KOPT-K1 (cell line): ENCODE measurements at regions not wholly inside any gene's neighbourhood (a gene's known extent, or its start where the extent isn't known, plus 50 kb on each side); places are given as distances from the start of the nearest gene placed in this dataset.
A peak's percentile ranks its signal among the peaks of the same experiment; 100 is the strongest.

ENCODE experiments used
- H3K27ac ChIP-seq: fragments of 200-600 bp; sonication (generic); 2 replicates; pipeline ENCODE4 v1.5.1; 2016; ENCODE audit warnings: antibody characterized with exemption, mild to moderate bottlenecking, low read depth, low read length; ENCODE audit not compliant: poor library complexity, severe bottlenecking
- H3K36me3 ChIP-seq: fragments of 200-600 bp; sonication (generic); 2 replicates; pipeline ENCODE4 v1.5.1; 2017; ENCODE audit warnings: antibody characterized with exemption, mild to moderate bottlenecking, low read length, moderate library complexity; ENCODE audit not compliant: insufficient read depth
- H3K9me3 ChIP-seq: fragments of 200-600 bp; sonication (generic); 2 replicates; pipeline ENCODE4 v1.5.1; 2017; ENCODE audit warnings: antibody characterized with exemption, low read length, mild to moderate bottlenecking; ENCODE audit not compliant: insufficient read depth, poor library complexity, severe bottlenecking

DNA sequence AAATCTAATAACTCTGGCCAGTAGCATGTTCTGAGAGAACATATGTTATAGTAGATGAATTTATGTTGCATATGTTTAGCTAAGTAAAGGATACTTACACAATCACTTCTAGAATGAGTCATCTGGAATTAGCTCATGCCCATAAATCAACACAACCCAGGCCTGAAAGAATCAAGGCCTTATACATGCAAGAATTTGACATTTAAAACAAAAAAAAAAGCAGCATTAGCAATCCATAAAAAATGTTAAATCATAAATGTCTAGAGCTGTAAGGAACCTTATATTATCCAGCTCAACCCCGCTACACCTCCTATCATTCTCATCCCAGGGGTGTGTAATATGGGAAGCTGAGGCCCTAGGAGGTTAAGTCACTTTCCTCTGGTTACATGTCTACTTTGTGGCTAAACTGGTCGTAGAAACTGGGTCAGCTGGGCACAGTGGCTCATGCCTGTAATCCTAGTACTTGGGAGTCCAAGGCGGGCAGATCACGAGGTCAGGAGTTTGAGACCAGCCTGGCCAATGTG lies 105.2 kb upstream of the CARMIL1 start:
- Histone ChIP-seq H3K36me3 (no peaks in the 10 kb centered on the region), H3K9me3 (no peaks in the 10 kb centered on the region), H3K27ac (peak overlapping the region; percentile 52)

DNA sequence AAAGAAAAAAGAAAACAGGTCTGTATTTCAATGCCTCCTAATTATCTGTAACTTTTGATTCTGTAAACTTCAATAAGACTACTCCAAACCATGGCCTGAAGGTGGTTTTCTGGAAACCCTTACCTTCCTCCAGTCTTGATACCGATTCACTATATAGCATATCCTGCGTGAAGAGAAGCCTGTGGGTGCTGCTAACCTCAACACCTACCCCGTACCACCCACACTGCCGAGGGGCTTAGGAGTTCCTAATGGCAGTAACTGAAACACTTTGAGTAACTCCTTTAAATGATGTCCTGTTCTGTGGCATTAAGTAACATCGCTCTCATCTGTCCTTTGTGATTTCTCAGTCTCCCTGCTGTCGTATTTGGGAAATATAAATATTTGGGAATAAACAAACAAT lies 104.5 kb upstream of the CARMIL1 start:
- Histone ChIP-seq H3K36me3 (no peaks in the 10 kb centered on the region), H3K27ac (peak overlapping the region; percentile 52), H3K9me3 (no peaks in the 10 kb centered on the region)

DNA sequence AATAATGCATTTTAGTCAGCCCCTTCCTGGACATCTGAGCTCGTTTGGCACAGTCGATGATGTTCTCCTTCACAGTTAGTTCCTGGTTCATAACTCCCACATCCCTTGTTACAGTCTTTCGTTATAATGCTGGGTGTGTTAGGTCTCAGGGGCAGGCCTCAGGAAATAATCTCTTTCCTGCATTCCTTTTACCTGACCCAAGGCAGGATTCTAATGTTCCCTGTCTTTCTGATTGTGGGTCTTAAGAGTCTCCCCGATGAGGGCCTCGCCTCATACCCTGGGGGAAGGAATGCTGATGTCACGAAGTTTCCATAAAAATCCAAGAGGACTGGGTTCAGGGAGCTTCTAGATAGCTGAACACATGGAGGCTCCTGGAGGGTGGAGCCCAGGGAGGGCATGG lies 104.0 kb upstream of the CARMIL1 start:
- Histone ChIP-seq H3K9me3 (no peaks in the 10 kb centered on the region), H3K27ac (peak overlapping the region; percentile 52), H3K36me3 (no peaks in the 10 kb centered on the region)

DNA sequence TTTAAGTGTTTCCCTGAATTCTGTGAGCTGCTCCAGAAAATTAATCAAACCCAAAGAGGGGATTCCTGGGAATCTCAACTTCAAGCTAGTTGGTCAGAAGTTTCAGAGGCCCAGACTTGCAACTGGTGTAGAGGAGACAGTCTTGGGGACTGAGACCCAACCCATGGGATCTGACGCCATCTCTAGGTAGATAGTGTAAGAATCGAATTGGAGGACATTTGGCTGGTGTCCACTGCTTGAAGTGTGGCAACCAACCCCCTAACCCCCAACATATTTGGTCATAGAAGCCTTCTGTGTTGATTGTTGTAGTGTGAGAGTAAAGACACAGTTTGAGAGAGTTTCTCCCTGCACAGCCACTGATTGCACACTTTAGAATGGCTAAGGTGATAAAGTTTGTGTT lies 103.5 kb upstream of the CARMIL1 start:
- H3K27ac ChIP-seq, result peak overlapping the region; percentile 52
- no peaks in the 10 kb centered on the region for H3K36me3 ChIP-seq
- no peaks in the 10 kb centered on the region for H3K9me3 ChIP-seq

DNA sequence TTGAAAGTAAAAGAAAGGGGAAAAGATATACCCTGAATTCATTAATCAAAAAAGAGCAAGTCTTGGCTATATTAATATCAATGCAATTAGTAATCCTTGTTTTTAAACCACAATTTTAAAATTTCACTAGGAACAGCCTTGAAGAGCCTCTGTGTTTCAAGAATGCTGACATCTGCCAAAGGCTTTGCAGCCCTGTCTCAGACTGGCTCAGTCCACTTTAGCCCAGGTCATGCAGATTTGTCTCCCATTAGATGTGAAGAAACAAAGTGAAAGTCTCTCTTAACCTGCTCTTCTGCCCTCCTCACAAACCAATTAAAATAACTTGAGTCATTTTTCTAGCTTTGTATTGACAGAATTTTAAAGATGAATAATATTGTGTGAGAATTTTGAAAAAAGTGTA lies 102.7 kb upstream of the CARMIL1 start:
- peak overlapping the region; percentile 52 for H3K27ac ChIP-seq
- H3K36me3 ChIP-seq, result no peaks in the 10 kb centered on the region
- H3K9me3 ChIP-seq, result no peaks in the 10 kb centered on the region

DNA sequence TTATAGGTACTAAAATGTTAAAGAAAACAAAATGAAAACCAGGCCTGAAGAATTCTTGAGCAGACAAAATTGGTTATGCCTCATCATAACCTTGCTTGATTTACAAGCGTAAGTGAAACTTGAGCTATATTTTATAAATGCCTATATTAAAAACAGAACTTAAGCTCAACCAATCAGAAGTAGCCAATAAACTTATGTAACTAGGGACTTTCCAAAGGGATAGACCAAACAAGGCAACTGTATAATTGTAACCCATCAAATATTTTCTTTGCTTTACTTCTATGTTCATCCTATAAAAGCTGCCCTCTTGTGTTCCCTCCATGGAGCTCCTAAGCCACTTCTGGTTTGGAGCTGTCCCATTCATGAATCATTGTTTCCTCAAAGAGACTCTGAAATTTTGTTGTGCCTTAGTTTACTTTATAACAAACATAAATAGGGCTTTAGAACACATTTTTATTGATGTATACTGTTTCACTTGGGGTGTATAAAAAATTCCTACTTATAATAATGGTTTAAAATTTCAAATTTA lies 101.6 kb upstream of the CARMIL1 start:
- Histone ChIP-seq H3K36me3 (no peaks in the 10 kb centered on the region), H3K27ac (no peak overlapping the region), H3K9me3 (no peaks in the 10 kb centered on the region)

DNA sequence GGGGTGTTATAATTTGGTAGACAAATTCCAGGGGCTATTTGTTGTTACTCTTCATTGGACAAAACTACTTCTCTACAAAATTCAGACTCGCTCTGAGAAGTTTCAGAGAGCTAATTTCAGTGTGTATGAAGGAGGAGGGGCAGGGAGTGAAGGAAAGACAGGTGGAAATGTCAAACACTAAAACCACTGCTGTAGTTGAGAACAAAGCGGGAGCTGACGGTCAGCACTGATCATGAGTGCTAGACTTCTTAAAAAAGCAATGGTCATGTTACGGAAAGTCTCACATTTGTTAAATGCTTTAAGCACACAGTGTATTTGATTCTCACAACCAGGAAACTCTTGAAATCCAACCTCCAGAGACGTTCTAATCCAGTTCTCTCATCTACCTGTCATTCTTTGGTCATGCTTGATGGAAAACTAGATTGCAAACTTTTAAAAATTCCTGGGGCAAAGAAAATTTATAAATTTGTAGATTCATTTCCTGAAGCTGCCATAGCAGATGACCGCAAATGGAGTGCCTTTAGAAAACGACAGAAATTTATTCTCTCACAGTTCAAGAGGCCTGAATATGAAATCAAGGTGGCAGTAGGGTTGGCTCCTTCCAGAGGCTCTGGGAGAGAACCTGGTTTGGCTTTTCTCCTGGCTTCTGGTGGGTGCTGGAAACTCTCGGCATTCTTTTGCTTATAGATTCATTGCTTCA lies 100.7 kb upstream of the CARMIL1 start:
- H3K9me3 ChIP-seq, result no peaks in the 10 kb centered on the region
- H3K36me3 ChIP-seq, result no peaks in the 10 kb centered on the region
- no peak overlapping the region for H3K27ac ChIP-seq

DNA sequence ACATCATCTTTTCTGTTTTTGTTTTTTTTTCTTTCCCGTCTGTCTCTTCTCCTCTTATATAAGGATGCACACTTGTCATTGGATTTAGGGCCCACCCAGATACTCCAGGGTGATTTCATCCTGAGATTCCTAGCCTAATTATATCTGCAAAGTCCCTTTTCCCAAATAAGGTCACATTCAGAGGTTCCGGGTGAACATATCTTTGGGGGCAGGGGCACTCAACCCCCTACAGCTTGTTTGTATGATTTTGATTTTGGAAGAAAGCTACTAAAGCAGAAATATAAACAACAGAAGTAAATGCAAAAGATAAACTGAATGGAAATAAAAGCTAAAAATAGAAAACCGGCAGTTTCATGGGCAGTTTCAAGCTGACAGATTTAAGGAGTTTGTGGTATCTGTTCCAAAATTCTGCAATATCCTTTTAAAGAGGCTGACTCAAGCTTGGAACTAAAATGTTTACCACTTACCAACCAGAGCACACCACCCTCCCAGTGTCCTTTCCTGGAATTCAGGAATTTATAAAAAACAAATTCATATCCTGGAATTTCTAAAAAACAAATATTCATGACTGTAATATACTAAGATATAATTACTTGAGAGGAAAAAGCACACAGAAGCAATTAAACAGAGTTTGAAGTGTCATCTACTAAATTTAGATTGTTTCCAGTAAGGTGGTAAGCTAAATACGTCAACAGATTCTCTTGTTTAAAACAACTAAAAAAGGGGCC lies 100.0 kb upstream of the CARMIL1 start:
- Histone ChIP-seq H3K9me3 (no peaks in the 10 kb centered on the region), H3K27ac (no peak overlapping the region), H3K36me3 (no peaks in the 10 kb centered on the region)

DNA sequence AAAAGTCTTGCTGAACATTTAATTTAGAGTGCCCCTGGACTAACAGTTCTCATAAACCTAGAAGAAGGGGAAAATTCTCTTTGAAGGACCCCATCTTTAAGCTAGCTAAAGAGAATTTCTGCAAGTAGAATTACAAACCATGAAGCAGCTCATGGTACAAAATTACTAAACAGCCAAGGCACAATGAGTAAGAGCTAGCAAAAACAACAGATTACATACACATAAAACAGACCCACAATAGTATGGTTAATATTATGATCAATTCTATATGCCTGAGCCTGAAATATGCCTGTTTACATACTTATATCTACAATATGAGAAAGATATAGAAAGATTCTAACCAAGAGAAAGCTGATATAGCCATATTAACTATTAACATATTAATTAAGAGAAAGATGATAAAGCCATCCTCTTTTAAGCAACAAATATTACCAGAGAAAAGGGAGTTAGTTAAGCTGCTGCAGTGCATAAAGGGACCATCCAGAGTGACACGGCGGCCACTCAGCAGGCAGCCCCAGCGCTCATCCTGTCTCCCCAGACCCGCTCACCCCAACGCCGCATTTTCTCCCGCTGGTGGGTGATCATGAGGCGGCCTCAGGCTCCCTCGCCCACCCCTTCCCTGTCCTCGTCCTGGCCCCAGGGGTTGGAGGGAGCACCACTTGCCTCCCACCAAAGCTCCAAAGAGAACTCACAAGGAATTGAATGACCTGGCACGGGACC lies 98.4 kb upstream of the CARMIL1 start:
- no peak overlapping the region for H3K27ac ChIP-seq
- H3K36me3 ChIP-seq, result no peaks in the 10 kb centered on the region
- H3K9me3 ChIP-seq, result no peaks in the 10 kb centered on the region

DNA sequence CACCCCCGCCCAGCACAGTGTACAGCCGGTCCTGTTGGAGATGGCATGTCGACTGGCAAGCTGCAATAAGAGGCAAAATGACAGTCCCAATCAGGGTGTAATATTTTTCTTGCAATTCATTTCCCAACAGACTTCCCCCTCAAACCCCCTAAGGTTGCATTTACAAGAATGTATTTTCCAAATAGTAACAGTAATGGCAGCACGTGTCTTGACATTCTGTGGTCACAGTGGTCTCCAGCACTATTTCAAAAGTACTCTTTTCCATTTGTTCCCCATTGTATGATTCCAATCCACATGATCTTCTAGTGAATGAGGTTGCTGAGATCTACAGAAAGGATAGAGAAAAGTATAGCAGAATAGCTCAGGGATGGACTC lies 97.8 kb upstream of the CARMIL1 start:
- Histone ChIP-seq H3K27ac (no peak overlapping the region), H3K36me3 (no peaks in the 10 kb centered on the region), H3K9me3 (no peaks in the 10 kb centered on the region)

DNA sequence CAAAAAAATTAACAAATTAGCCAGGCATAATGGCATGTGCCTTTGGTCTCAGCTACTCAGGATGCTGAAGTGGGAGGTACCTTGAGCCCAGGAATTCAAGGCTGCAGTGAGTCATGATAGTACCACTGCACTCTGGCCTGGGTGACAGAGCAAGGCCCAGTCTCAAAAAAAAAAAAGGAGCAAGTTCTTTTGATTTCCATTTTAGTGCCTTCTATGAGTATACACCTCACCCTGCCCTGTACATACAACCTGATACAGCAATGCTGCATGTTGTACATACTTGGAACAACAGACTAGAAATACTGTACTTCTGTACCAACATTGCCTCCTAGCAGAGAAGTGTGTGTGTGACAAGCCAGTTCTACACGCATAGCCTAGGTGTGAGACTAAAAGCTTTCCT lies 97.3 kb upstream of the CARMIL1 start:
- Histone ChIP-seq H3K36me3 (no peaks in the 10 kb centered on the region), H3K27ac (no peak overlapping the region), H3K9me3 (no peaks in the 10 kb centered on the region)

DNA sequence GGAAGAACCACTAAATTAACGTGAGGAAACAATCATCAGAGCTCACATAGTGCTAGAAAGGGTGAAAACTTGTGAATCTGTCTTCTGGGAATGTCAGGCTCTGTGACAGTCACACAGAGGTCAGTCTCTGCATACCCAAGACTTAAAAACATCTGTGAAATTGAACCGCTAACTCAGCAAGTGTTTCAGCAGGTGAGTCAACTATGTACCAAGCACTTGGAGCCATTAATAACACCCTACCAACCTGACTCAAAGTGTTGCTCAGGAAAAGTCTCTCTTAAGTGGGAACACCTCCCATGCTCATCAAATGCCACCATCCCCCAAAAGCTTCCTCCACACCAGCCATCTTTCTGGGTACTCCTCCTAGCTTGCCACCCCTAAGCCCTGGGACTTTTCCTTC lies 92.3 kb upstream of the CARMIL1 start:
- Histone ChIP-seq H3K9me3 (no peaks in the 10 kb centered on the region), H3K27ac (no peak overlapping the region), H3K36me3 (no peaks in the 10 kb centered on the region)

DNA sequence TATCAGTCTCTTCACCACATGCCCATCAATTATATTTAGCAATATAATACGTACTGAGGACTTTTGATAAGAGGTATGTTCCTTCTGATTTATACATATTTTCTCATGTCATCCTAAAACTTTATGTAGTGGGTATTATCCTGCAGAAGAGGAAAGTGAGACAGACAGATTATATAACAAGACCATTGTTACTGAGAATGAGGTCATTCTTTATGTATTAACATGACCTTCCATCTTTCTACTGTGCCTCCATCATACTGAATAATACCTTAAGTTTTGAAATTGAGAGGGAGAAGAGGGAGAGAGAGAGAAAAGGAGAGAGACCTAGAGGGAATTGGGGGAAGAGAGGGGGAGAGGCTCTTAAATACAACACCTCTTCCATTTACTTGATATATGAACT lies 90.9 kb upstream of the CARMIL1 start:
- Histone ChIP-seq H3K36me3 (no peaks in the 10 kb centered on the region), H3K9me3 (no peaks in the 10 kb centered on the region), H3K27ac (no peak overlapping the region)

DNA sequence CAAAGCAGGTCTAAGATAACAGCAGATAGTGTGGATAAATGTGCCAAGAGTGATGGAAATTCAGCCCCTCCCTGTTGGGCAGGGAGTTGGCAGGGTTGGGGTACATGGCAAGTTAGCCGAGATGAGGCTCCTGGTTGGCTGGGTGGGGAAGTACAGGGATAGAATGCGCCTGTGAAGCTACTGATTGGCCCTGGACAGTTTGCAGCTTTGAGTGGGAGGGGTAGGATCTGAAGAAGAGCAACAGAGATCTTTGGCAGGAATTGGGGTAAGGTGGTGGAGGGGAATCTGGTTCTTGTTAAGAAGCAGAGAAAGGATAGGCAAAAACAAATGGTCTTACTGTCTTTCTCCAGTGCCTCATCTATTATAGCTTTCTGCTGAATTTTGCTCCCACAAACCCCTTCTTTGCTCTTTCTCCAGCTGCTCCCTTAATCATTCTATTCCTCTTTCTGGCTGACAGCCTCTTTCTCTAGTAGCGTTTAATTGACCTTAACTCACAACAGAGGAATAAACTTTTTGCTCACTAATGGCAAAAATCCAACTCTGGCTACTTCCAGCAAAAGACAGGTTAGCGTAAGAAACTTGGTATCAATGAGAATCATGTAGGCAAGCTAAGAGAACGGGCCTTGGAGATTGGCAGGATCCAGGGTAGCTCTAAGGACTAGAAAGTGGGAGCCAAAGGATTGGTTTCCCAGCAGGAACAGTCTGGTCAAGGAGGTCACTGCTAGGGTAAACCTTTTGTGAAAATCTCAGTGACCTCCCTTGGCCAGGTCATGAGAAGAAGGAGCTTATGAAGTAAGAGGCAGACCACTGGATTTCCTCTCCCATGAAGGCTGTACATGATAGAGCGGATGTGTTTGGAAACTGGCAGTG lies 86.3 kb upstream of the CARMIL1 start:
- no peaks in the 10 kb centered on the region for H3K9me3 ChIP-seq
- no peak overlapping the region for H3K27ac ChIP-seq
- no peaks in the 10 kb centered on the region for H3K36me3 ChIP-seq
